ENCODE measurements at regions not wholly inside any gene's neighbourhood (a gene's known extent, or its start where the extent isn't known, plus 50 kb on each side); places are given as distances from the start of the nearest gene placed in this dataset.

DNA sequence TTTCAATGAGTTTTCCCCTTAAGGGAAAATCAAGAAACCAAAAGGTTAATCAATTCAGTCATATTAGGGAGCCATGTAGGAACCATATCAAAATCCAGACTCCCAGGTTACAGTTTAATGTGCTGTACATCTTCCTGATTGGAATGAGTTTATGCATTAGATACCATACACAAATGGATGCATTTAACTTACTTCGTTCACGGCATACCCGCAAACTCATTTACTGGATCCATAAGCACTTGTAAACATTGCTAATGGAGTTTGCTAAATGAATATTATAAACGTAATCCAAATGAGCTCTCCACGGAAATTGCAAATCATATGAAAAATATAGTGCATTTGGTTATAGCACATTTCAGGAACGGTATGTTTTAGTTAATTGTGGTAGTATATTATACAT lies 228.9 kb upstream of the G2E3 start:
- CTCF ChIA-PET, result interaction anchor here (0.5 to 1.4 kb wide), 4 partner anchors 10 to 58 kb away, joined by 3 to 4 read pairs (median 4); no protein-coding TSS in a partner anchor
- Mint-ChIP-seq H3K4me3 (ENCODE audit: unreplicated experiment) (no peak overlapping the region), H3K27ac (ENCODE audit: low read depth, unreplicated experiment) (no peak overlapping the region), H3K27me3 (ENCODE audit: insufficient read depth, unreplicated experiment) (peaks cover 39% of the 10 kb centered on the region), H3K36me3 (ENCODE audit: insufficient read depth, unreplicated experiment) (no peaks in the 10 kb centered on the region), H3K4me1 (ENCODE audit: insufficient read depth, unreplicated experiment) (no peaks in the 10 kb centered on the region), H3K9me3 (ENCODE audit: unreplicated experiment) (no peaks in the 10 kb centered on the region)
- DNase-seq (ENCODE audit: unreplicated experiment), result no peak
- BruUV-seq (replicated peaks), result no TSS peak
- intact Hi-C loops (cut with micrococcal nuclease), result no loop called here
- TF ChIP-seq, protein P1, sequence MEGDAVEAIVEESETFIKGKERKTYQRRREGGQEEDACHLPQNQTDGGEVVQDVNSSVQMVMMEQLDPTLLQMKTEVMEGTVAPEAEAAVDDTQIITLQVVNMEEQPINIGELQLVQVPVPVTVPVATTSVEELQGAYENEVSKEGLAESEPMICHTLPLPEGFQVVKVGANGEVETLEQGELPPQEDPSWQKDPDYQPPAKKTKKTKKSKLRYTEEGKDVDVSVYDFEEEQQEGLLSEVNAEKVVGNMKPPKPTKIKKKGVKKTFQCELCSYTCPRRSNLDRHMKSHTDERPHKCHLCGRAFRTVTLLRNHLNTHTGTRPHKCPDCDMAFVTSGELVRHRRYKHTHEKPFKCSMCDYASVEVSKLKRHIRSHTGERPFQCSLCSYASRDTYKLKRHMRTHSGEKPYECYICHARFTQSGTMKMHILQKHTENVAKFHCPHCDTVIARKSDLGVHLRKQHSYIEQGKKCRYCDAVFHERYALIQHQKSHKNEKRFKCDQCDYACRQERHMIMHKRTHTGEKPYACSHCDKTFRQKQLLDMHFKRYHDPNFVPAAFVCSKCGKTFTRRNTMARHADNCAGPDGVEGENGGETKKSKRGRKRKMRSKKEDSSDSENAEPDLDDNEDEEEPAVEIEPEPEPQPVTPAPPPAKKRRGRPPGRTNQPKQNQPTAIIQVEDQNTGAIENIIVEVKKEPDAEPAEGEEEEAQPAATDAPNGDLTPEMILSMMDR (IDR thresholded peaks at IDR 0.05; ENCODE audit: unreplicated experiment), result no peak
- POLR2A ChIA-PET, result no interaction called here

GRCh38 chr14:30330445-30330844 lies 228.5 kb upstream of the G2E3 start:
- intact Hi-C loops (cut with micrococcal nuclease), result no loop called here
- ChIA-PET POLR2A (no interaction called here), CTCF (interaction anchor here (1.0 to 1.4 kb wide), 4 partner anchors 9 to 47 kb away, joined by 3 to 4 read pairs (median 4); no protein-coding TSS in a partner anchor)
- Mint-ChIP-seq H3K4me3 (ENCODE audit: unreplicated experiment) (no peak overlapping the region), H3K27ac (ENCODE audit: low read depth, unreplicated experiment) (no peak overlapping the region), H3K36me3 (ENCODE audit: insufficient read depth, unreplicated experiment) (no peaks in the 10 kb centered on the region), H3K9me3 (ENCODE audit: unreplicated experiment) (no peaks in the 10 kb centered on the region), H3K4me1 (ENCODE audit: insufficient read depth, unreplicated experiment) (no peaks in the 10 kb centered on the region), H3K27me3 (ENCODE audit: insufficient read depth, unreplicated experiment) (peaks cover 37% of the 10 kb centered on the region)
- TF ChIP-seq, protein P1 (IDR thresholded peaks at IDR 0.05; ENCODE audit: unreplicated experiment), result peak; percentile 33
- BruUV-seq (replicated peaks), result no TSS peak
- DNase-seq (ENCODE audit: unreplicated experiment), result peak; percentile 16

GRCh38 chr14:30331030-30331429 lies 227.9 kb upstream of the G2E3 start:
- no peak overlapping the region for H3K27ac Mint-ChIP-seq (ENCODE audit: low read depth, unreplicated experiment)
- POLR2A ChIA-PET, result no interaction called here

GRCh38 chr14:30332374-30332773 lies 226.6 kb upstream of the G2E3 start:
- BruUV-seq (replicated peaks), result no TSS peak
- Mint-ChIP-seq H3K36me3 (ENCODE audit: insufficient read depth, unreplicated experiment) (no peaks in the 10 kb centered on the region), H3K4me3 (ENCODE audit: unreplicated experiment) (no peak overlapping the region), H3K27me3 (ENCODE audit: insufficient read depth, unreplicated experiment) (peaks cover 28% of the 10 kb centered on the region), H3K9me3 (ENCODE audit: unreplicated experiment) (no peaks in the 10 kb centered on the region), H3K4me1 (ENCODE audit: insufficient read depth, unreplicated experiment) (no peaks in the 10 kb centered on the region), H3K27ac (ENCODE audit: low read depth, unreplicated experiment) (no peak overlapping the region)
- TF ChIP-seq, protein P1 (IDR thresholded peaks at IDR 0.05; ENCODE audit: unreplicated experiment), result no peak
- intact Hi-C loops (cut with micrococcal nuclease), result no loop called here
- POLR2A ChIA-PET, result interaction anchor here (1.5 kb wide), 1 partner anchor 14 kb away, joined by 6 read pairs; no protein-coding TSS in a partner anchor
- no peak for DNase-seq (ENCODE audit: unreplicated experiment)
- CTCF ChIA-PET, result no interaction called here

More at GRCh38 chr14:30331030-30331429, 227.9 kb upstream of the G2E3 start:
- no peaks in the 10 kb centered on the region for H3K4me1 Mint-ChIP-seq (ENCODE audit: insufficient read depth, unreplicated experiment)
- no peak overlapping the region for H3K4me3 Mint-ChIP-seq (ENCODE audit: unreplicated experiment)
- peaks cover 31% of the 10 kb centered on the region for H3K27me3 Mint-ChIP-seq (ENCODE audit: insufficient read depth, unreplicated experiment)
- CTCF ChIA-PET, result interaction anchor here (0.7 to 1.4 kb wide), 4 partner anchors 9 to 59 kb away, joined by 3 to 4 read pairs (median 4); no protein-coding TSS in a partner anchor
- no peaks in the 10 kb centered on the region for H3K9me3 Mint-ChIP-seq (ENCODE audit: unreplicated experiment)
- intact Hi-C loops (cut with micrococcal nuclease), result no loop called here
- DNase-seq (ENCODE audit: unreplicated experiment), result no peak
- no TSS peak for BruUV-seq (replicated peaks)
- no peaks in the 10 kb centered on the region for H3K36me3 Mint-ChIP-seq (ENCODE audit: insufficient read depth, unreplicated experiment)
- TF ChIP-seq, protein P1 (IDR thresholded peaks at IDR 0.05; ENCODE audit: unreplicated experiment), result no peak
